NCI-H2171 (cell line): ENCODE measurements at regions not wholly inside any gene's neighbourhood (a gene's known extent, or its start where the extent isn't known, plus 50 kb on each side); places are given as distances from the start of the nearest gene placed in this dataset.

Source experiments
- DNase-seq: peaks from one replicate; lab custom pipeline; 2025; lab: John Stamatoyannopoulos, UW

DNA sequence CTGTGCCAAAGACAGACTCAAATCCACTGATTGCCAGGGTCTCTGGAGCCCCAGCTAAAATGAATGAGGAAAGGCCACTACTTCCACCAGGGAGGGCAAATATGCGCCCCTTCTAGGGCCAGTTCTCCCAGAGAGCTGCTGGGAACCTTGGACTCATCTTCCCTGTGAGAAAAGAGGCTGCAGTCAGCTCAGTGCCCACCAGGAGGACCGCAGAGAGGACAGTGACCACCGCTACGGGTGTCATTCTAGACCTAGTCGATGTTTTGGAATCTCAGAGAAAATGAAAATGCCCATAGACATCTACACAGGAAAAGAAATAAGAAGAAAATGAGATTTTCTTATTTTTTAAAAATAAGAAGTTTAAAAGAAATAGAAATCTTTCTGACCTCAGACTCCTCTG lies 235.1 kb downstream of the UQCRFS1 start:
- no peak for DNase-seq

DNA sequence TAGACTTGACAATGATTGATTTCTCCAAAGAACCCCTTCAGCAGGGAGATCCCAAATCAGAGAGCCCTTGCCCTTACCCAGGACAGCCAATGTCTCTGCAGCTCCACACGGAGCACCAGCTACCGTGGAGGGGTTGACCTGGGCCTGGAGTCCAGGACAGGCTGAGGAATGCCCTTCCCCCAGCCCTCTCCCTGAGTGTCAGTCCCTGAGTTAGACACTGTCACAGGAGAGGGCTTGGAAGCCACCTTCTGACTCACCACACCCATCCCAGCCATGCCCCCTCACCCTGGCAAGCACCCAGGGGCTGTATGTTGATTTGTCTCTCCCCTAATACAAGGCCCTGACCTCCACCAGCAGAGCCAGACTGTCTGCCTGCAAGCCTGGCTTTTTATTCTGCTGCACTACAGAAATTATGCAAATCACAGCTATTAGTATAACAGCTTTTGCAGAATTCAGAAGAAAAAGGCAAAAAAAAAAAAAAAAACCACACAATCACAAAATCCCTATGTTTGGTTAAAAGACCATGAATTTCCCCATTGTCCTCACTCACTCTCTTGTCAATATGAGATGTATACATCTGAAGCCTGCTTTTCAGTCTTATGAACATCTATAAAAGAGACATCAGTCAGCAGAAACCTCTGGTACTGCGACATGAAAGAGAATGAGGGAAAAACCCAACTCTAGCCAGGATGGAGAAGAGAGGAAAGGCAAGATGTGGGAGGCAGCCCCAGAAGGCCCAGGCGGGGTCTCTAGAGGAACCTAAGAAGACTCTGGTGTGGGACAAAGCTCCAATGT lies 240.7 kb downstream of the UQCRFS1 start:
- DNase-seq: no peak

DNA sequence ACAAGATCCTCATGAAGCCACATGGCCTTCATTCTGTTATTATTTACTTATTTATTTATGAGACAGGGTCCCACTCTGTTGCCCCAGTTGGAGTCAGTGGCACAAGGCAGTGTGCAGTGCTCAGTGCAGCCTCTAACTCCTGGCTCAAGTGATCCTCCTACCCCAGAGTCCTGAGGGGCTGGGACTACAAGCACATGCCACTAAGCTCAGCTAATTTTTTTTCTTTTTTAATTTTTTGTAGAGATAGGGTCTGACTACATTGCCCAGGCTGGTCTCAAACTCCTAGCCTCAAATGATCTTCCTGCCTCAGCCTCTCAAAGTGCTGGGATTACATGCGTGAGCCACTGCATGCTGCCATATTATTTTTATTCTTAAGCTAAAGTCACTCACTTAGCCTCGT lies 241.4 kb downstream of the UQCRFS1 start:
- DNase-seq: no peak

DNA sequence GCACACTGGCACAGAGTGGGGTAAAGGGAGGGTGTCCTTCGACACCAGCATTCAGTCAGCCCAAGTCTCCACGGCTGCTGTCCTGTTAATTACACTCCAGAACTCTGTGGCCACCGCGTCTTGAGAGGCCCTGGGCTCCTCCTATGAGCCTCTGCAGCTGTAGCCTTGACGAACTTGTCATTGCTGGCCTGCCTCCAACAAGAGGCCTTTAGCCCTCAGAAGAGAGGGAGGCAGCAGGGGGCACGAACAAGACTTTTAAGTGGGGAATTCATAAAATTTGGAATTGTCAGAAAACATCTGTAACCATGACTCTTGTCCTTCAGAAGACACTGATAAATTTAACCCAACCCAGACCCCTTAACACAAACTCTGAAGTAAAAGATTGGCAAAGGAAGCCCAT lies 241.9 kb downstream of the UQCRFS1 start:
- DNase-seq: no peak

DNA sequence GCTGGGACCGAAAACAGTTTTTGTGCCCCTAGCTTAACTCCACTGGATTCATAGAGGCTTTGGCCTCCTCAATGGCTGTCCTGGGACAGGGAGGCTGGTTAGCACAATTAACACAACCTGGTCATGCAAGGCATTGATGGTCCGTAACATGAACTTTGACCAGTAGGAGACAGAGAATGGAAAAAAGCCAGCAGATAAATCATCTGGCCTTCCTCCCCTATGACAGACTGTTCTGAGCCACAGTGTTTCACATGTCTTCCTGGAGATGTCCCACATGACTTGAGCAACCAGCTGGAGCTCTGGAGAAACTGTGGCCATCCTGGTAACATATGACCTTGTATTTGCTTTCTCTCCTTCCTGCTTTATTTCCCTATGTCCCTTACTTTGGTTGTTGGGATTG lies 244.2 kb downstream of the UQCRFS1 start:
- no peak for DNase-seq

DNA sequence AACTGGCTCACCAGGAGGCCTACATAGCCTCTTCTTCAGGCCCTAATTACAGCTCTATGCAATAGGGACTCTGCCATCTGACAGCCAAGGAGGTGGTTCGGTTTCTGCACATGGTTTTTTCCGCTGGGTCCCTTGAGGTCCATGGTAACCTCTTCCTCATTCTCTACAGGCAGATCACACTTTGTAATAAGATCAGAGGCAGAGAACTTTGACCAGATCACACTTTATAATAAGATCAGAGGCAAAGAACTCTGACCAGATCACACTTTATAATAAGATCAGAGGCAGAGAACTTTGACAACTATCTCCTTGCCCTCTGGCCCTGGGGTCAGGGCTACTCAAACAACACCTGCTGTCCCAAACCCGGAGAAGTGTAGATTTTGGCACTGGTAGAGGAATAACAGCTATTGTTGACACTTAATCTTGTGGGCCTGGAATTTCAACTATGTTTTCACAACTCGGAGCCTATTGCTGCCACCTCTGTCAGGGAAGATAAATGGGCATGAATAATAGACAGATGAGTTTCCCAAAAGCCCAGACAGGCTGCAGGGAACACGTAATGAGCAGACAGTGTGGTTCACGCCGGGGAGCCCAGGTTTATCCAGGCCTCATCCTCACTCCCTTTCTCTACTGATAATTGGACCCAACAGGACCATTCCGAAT lies 246.1 kb downstream of the UQCRFS1 start:
- DNase-seq: no peak

DNA sequence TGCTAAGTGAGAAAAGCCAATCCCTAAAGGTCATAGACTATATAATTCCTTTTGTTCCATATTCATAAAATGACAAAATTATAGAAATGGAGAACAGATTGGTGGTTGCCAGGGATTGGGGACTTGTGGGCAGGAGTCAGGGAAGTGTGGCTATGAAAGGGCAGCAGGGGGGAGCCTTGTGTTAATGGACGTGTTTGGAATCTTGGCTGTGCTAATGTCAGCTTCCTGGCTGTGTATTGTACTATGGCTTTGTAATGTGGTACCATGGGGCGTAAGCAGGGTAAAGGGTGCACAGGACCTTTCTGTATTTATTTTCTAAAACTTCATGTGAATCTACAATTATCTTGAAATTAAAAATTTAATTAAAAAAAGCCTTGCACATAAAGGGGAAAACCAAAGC lies 248.5 kb downstream of the UQCRFS1 start:
- no peak for DNase-seq

DNA sequence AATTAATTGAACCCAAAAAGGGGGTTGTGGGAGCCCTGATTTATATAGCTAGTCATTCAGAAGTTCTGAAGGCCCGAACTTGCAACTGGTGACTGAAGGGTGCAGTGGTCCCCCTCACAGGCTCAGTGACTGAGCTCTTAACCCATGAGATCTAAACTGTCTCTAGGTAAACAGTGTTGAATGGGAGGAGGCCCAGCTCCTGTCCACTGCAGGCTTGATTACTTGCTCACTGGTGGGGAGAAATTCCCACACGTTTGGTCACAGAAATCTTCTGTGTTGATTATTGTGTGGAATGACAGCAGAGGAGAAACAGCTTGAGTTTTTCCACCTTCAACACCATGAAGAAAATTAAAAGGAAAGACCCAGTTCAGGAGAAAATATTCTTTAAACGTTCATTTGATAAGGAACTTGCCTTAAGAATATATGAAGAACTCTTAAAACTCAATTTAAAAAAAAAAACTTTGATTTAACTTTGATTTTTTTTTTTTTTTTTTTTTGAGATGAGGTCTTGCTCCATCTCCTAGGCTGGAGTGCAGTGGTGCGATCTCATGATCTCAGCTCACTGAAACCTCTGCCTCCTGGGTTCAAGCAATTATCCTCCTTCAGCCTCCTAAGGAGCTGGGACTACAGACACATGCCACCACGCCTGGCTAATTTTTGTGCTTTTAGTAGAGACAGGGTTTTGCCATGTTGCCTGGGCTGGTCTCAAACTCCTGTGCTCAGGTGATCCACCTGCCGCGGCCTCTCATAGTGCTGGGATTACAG lies 249.3 kb downstream of the UQCRFS1 start:
- no peak for DNase-seq

DNA sequence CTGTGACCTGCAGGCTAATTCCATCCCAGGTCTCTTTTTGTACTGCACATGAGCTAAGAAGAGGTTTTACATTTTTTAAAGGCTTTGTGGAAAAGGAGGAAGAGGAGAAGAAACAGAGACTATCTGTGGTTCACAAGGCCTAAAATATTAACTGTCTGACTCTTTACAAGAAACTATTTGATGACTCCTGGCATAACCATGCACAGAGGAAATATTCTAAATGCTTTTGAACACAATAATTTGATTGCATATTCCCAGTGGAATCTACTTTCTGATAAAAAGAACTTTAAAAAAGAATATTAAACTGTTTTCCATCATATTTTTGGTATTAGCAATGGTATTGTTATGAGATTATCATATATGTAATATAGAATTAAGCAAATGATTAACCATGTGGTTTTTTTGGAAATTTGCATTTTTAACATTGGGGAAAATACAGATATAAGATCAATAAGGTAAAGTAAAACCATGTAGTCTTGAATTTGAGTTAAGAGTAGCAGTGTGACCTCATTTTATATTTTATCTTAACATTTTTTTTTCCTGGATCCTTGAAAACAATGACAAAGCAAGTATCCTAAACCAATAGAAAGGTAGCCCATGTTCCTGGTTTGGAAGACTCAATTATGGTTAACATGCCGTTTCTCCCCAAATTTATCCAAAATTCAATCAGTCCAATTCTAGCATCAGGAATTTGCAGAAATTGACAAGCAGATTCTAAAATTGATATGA lies 251.0 kb downstream of the UQCRFS1 start:
- DNase-seq: no peak

DNA sequence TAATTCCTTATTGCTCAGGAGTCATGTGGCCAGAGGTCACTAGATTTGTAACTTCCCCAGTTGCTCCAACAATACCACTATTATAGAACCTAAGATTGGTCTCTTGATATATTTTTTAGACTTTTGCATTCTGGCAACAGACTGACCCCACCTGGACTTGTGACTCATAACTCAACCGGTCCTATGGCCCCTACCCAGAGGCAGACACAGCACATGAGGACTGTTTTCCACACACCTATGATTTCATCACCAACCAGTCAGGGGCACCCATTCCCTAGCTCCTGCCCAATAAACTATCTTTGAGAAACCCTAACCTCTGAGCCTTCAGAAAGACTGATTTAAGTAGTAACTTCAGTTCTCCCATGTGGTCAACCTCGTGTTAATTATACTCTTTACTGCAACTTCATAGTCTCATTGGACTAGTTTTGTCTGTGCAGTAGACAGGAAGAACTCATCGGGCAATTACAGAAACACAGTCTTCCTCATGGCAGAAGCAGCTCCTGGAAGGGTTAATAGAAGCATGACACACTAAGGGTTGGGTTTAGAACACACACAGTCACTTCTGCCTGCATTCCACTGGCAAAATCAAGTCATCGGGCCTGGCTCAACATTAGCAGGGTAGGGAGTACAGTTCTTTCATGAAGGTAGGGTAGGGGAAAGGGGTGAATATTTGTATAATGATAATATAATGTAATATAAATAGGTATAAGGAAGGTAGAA lies 251.8 kb downstream of the UQCRFS1 start:
- no peak for DNase-seq

DNA sequence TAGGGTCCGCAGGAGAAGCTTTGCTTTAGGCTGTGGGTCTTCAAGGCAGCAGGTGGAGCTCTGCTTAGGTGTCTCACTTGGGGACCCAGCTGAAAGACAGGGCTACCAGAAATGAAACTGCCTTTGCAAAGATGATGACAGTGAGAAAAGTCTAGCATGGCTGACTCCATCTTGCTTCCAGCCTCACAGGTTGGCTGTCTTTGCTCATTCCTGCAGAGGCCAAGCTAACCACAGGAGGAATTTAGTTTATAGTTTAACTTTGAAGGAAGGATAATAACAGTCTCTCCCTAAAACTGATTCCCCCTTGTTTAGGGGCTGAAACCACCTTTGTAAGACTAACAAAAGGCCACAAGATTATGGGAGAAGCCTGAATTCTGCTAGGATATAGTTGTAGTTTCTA lies 252.4 kb downstream of the UQCRFS1 start:
- no peak for DNase-seq

DNA sequence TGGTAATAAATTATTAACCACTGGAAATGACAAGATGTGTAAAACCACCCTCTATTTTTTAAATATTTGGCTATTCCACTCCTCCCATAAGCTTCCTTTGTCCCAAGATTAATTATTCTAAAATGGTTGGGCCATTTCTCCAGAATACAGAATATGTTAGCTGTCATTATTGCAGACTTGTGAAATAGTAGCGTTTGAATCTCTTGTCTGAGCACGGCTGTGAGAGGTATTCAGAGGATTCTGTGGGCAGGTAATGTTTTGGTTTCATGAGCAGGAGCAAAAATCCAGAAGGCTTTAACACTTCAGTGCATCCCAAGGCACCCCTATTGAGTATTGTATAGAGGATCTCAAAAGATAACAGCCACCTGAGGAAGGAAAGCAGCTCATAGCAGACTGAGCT lies 256.0 kb downstream of the UQCRFS1 start:
- no peak for DNase-seq

DNA sequence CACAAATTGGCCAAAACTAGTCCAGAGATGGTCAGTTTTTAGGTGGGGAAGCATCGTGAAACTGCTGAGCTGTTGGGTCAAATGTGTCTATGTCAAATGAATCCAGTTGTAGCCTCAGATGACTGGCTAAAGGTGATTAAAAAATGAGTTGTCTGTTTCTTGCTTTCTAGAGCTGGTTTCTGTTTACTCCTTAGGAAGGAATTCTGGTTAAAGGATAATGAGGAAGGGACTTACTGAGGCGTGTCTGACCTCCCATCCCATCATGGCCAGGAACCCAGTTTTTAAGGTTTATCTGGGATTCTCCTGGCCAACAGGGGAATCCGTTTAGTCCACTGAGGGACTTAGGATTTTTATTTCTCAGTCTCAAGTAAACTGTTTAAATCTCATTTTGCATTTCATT lies 256.5 kb downstream of the UQCRFS1 start:
- DNase-seq: no peak

DNA sequence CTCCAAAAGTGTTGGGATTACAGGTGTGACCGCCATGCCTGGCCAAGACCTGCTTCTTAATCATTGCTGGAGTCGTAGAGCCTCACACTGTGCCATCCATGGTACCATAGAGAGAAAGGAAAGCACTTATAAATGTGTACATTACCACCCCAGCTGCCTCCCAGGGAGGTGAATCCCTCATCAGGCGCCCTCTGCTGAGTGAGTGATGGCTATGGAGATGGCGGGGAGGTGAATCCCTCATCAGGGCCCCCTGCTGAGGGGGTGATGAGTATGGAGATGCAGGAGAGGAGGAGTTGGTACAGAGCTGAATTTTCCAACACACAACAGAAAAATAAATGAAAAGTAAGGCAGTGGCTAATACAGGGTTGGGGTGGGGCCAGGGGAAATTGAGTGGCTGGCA lies 263.4 kb downstream of the UQCRFS1 start:
- no peak for DNase-seq

DNA sequence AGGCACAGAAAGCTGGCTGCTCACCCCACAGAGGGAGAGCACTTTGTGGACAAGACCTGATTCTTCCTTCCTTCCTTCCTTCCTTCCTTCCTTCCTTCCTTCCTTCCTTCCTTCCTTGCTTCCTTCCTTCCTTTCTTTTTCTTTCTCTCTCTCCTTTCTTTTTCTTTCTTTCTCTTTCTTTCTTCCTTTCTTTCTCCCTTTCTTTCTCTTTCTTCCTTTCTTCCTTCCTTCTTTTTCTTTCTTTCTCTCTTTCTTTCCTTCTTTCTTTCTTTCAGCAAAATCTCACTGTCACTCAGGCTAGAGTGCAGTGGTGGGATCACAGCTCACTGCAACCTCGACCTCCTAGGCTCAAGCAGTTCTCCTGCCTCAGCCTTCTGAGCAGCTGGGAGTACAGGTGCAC lies 263.9 kb downstream of the UQCRFS1 start:
- DNase-seq: no peak

DNA sequence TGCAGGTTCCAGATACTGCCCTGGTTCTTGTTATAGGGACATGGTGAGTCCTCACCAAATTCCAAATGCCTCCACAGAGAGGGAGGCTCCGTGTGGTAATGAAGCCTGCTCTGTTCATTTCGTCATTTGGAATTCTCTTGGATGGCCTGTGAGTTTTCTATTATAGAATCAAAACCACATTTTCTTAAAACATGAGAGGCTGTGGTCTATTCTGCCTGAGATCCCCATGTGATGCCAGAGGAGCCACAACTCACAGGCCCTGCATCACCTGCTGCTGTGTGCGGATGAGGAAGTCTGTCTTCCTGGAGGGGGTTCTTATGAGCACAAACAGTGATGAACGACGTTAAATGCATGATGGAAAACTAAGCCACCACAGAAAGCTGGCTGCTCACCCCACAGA lies 264.4 kb downstream of the UQCRFS1 start:
- DNase-seq: no peak

DNA sequence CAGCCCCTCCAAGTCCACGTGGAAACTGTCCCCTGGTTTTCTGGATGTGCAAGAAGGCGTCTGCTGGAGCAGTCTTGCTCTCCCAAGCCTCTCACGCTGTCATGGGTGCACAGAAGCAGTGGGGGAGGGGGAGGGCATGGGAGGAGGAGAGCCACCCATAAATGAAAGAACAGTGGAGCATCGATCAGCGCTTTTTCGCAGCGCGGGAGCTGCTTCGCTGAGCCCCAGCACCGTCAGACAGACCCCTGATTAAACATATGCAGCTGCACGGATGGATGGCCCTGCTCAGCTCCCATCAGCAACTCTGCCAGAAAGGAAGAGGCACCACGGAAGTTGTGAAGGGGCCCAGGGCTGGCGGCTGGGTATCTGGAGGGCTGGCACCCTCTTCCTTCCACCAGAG lies 264.9 kb downstream of the UQCRFS1 start:
- no peak for DNase-seq

DNA sequence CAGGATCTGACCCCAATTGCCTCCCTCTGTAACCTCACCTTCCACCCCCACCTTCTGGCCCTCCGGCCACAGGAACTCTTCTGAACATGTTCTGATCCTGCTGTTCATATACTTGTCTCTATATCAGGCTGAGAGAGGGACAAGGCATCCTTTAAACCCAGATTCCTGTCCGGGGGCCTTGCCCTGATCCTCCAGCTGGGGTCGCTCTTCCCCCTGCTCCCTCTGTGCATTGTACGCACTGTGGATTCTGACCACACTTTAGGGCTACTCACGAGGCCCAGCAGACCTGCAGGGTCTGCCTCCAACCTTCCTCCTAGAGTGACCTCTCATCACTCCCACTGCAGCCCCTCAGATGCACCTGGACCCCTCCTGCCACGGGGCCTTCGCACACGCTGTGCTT lies 269.3 kb downstream of the UQCRFS1 start:
- DNase-seq: no peak

DNA sequence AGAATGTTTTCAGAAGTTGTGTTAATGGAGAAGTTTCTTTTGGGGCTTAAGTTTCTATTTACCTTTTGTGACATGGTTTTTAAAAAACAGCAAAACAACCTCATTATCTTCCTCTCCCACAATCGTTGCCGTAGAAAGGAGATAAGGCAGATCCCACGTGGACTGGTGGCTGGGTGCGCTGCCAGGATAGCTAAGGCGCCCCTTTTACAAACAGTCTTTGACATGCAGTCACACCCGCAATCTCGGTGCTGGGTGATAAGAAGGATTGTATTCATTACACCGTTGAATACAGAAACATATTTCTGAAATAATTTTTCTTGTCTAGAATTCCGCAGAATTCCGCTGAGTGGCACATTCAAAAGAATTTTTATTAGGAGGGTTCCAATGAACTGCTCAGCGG lies 271.1 kb downstream of the UQCRFS1 start:
- DNase-seq: no peak

DNA sequence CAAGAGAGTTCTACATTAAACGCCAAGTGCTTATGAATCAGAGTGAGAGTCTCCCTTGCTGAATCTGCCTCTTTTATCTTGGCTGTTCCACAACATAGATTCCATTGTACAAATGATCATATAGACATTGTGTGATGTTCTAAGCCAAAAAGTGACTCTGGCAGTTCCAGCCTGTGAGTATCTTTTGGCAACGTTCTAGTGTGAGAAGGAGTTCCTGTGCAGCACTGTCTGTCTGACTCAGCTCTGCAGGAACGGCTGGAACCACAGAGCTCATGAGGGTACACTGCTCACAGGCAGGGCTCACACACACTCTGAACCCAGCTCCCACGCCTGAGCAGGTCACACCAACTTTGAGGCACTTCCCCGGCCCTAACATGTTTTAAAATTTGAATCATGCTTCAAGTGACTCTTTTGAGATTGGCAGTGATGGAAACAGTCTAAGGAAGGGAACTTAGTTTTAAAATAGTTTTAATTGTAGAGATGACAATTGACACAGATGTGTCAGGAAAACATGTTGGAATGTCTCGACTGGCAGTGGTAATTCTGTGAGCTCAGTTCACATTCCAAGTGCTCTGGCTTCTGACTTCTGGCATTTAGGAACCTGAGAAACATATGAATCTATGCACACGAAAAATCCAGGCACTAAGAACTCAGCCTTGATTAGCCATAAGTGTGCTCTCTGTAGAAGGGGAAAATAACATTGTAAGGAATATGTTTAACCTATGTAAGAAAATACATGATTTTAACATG lies 272.0 kb downstream of the UQCRFS1 start:
- DNase-seq: no peak

DNA sequence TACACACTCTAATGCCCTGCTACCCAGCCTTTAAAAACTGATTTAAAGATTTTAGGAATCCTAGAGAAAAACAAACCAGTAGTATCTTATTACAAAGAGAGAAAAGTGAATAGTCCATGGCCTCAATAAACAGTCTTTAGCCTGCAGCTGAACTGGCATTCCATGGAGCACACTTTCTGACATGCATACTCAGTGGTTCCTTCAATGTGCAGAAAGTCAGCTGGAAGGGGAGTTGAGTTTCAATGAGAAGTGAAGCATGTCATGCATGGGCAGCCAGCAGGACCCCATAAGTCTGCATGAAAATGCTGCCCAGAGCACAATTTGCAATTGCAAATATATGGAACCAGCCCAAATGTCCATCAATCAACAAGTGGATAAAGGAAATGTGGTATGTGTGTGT lies 273.7 kb downstream of the UQCRFS1 start:
- no peak for DNase-seq
